NCI-H2107 (cell line): ENCODE measurements at regions not wholly inside any gene's neighbourhood (a gene's known extent, or its start where the extent isn't known, plus 50 kb on each side); places are given as distances from the start of the nearest gene placed in this dataset.
"Not testable (repeated sequence)": the region's sequence is repeated elsewhere in the genome, so short reads cannot be mapped to it uniquely, and the experiment has no call there.

Experiments used
- DNase-seq: peaks from one replicate; lab custom pipeline; 2025; lab: John Stamatoyannopoulos, UW

DNA sequence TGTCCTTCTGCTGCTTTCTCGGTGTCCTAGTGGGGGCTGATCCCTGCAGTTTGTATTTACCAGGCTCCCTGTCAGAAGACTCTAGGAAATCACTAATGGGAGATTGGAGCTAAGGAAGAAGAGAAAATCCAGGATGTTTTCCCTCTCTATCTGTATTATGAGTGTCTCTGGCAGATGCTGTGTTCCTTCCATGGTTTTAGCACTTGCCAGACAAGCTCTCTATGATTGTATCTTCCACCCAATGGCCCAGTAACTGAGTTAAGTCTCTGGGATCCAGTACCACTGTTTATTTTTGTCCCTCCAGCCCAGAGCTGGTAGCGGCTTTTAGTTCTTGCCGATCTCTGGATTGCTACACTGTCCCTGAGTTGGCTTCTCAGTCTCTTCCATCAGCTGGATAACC lies 494.8 kb upstream of the SLC39A10 start:
- DNase-seq: no peak

GRCh38 chr2:195160963-195161362 lies 496.1 kb upstream of the SLC39A10 start:
- DNase-seq: no peak

DNA sequence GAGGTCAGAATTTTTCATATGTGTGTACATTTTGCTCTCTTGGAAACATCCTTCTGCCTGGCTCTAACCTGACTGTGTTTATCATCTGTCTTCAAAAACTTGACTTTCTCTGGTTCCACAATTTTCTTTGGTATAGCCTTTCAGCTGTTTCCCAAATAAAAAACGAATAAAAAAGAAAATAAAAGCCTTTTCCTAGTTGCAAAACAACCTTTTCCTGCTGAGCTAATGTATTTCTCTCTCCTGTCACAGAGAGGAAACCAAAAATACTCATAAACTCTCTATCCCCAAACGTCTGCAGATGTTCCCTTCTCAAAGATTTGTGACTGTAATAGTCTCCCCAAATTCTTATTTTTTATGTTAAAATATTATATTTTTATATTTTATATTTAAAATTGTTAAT lies 505.3 kb upstream of the SLC39A10 start:
- DNase-seq: no peak

- no peak for DNase-seq
Measured at GRCh38 chr2:195150819-195151218, 506.2 kb upstream of the SLC39A10 start.

DNA sequence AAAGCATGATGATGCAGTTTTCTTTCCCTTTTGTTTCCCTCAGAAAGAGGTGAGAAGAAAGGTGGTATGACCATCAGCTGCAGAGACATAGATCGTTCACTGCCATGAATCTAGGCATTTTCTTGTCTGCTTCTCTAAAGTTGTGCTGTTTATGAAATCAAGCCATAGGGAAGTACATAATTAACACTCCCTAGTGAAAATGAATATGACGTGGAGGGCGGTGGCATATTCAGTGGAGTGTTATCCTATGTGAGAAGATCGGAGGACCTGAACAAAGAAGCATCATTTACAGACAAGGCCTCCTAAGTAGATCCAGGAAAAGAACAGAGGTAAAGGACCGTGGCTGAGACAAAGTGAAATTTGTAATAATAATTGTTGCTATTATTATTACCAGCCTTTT lies 509.0 kb upstream of the SLC39A10 start:
- no peak for DNase-seq

DNA sequence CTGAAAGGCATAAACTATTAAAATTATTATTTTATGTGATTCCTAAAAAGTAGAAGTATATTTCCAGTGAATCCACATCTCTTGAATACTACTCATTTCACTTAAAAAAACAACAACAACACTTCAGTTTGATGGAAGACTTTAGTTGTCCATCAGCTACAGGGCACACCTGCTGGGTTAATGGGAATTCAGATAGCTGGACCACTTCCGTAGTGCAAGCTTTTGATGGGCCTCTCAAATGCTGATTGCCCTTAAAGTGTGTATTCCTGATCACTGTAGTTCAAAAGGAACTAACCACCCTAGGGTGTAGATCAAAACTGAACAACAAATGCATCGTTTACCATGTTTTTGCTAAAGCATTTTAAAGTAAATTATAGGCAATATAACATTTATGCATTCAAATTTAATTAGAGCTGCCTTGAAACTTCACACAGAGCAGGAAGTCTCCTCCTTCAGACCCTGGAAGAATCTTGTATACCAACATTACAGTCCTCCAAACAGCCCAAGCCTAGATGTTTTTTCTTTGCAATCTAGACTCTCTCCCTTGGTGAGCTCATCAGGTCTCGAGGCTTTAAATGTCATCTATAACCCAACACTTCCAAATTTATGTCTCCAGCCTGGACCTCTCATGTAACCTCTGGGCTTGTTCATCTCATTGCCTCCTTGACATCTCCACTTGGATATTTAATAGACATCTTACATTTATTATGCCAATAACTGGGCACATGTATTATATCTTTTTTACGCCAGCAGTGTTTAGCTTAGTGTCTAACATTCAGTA lies 510.1 kb upstream of the SLC39A10 start:
- DNase-seq: no peak

- DNase-seq: no peak
Measured at GRCh38 chr2:195138435-195138834, 518.6 kb upstream of the SLC39A10 start.

GRCh38 chr2:195125889-195126288 lies 531.1 kb upstream of the SLC39A10 start:
- DNase-seq: not testable (repeated sequence)

- no peak for DNase-seq
Measured at GRCh38 chr2:195124391-195125079, 532.5 kb upstream of the SLC39A10 start.

DNA sequence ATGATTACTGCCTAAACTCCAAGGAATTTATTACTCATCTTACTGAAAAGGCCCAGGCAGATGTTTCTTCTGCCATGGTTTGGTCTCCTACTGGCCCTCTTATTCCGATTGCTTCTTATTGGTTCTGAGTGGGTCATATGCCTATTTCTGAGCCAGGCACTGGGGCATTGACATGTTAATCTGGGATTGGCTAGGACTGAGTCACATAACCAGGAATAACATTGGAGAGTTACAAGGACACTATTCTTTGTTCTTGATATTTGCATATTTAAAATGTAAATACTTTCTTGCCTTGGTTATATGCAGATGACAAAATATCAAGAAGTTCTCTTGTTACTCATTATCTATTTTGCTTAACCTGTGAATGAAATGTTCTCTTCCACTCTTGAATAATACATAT lies 534.4 kb upstream of the SLC39A10 start:
- DNase-seq: no peak

DNA sequence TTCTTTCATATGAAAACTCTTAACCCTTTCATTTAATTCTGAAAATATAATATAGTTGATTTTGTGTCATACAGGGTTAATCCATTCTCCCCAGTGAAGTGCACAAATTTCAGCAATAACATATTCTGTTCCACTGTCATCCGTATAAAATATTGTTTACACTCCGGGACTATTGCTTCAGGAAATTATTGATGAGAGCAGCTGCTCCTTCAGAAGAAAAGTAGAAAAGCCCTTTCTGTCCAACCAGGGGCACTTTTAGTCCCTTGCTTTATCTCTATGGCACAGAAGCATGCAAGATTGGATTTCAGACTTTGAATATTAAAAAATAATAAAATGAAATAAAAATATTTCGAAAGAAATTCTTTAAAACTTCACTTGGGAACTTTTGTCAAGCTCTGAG lies 535.7 kb upstream of the SLC39A10 start:
- no peak for DNase-seq

- DNase-seq: no peak
Measured at GRCh38 chr2:195119231-195119630, 537.8 kb upstream of the SLC39A10 start.

DNA sequence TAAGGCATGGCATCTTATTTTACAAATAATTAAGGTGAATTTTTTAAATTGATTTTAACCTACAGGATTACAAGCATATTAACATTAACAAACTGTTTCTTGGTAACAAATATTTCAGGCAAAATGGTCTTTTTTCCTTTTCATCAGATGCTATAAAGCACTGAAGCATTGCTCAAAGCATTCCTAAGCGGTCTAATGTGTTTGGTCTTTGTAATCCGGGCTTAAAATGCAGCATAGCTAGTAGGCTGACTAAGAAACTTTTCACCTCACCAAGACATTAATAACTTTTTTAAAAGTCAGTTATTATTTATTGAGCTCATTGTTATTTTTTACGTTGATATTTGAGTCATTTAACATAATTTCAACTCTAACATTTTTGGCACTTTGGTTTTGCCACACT lies 538.8 kb upstream of the SLC39A10 start:
- DNase-seq: no peak

DNA sequence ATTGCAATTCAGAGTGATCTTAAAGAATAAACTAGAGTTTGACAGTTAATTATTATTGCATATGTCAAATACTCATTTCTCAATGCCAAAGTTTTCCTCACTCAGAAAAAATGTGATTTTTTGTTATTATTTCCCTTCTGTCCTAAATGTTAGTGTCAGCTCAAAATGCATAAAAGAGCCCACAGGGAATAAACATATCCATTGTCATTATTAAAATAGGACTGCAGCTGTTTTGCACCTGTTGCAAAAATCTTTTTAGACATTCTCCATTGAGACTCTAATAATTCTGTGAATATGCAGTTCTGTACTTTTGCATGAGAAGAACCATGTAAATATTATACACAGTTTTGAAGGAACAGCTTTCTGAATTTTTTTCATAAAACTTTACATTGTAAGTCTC lies 540.0 kb upstream of the SLC39A10 start:
- no peak for DNase-seq

DNA sequence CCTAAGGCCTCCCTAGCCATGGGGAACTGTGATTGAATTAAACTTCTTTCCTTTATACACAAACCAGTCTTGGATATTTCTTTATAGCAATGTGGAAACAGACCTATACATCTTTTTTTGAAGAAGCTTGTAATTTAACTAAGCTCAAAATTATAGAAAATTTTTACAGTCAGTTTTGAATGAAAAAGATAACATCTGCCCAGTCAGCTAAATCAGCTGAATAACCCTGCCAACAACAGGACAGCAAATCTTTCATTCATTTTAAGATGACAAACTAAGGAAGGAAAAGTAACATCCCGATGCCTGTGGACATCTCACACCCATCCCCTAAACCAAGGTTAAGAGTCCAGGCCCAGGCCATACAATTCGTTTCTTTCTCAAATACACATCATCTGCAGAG lies 541.3 kb upstream of the SLC39A10 start:
- no peak for DNase-seq

GRCh38 chr2:195108182-195108581 lies 548.8 kb upstream of the SLC39A10 start:
- DNase-seq: no peak

DNA sequence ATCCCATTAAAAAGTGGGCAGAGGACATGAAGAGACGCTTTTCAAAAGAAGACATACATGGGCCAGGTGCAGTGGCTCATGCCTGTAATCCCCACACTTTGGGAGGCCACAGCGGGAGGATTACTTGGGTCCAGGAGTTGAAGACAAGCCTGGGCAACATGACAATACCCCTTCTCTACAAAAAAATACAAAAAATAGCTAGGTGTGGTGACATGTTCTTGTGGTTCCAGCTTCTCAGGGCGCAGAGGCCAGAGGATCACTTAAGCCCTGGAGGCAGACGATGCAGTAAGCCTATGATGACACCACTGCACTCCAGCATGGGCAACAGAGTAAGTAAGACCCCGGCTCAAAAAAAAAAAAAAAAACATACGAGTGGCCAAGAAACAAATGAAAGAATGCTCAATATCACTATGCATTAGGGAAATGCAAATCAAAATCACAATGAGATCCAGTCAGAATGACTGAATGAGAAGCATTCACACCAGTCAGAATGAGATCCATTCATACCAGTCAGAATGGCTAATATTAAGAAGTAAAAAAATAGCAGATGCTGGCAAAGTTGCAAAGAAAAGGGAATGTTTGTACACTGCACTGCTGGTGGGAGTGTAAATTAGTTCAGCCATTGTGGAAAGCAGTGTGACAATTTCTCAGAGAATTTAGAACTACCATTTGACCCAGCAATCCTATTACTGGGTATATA lies 550.2 kb upstream of the SLC39A10 start:
- DNase-seq: no peak

- DNase-seq: no peak
Measured at GRCh38 chr2:195105581-195105980, 551.4 kb upstream of the SLC39A10 start.

GRCh38 chr2:195094330-195094729 lies 562.7 kb upstream of the SLC39A10 start:
- DNase-seq: no peak

DNA sequence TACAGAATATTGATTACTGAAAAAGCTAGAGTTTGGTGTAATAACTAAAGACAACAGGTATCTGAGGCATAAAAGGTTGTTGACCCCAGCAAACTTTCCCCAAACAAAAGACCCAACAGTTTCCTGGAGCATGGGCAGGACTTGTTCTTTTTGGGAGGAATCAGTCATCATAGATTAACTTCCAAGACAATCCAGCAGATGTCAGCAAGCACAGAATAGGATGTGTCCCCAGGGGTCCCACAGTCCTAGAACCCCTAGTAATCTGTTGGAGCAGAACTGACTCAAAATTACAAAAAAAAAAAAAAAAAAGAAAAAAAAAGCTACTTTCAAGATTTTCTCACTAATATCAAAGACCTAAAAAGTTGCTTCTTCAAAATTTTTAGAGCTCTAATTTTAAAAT lies 564.7 kb upstream of the SLC39A10 start:
- DNase-seq: no peak

GRCh38 chr2:195072806-195073205 lies 584.2 kb upstream of the SLC39A10 start:
- DNase-seq: not testable (repeated sequence)

DNA sequence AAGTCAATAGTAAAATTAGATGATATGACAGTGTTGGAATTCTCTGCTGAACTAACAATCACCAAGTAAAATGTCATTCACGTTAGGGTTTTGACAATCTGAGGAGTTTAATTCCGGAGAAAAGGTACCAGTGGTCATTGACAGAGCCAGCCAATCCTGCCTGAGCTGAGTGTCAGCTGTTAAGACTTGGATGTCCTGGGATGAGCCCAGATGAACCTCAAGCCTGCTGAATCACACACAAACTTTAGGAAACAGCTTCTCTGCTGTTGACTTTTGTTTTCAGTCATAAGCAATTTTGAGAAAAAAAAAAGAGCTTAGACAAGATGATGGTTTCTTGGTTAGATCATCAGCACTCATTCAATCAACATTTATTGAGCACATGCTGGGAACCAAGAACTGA lies 600.0 kb upstream of the SLC39A10 start:
- no peak for DNase-seq

DNA sequence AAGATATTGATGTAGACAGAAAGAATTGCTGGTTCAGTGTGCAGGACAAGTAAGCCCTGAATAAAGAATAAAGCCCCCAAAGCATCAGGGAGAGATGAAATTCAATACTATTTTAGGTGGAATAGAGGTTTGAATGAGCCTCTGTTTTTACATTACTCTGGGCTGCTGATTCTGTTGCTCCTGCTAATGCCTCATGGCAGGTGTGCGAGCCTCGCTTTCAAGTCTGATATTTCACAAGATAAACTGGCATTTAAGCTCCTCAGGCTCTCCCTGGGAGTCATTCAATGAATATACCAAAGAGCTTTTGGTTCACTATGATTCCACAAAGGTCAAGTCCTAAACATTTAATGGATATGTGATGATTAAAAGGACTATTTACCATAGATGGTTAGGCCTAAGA lies 601.0 kb upstream of the SLC39A10 start:
- no peak for DNase-seq
